A549 (cell line): ENCODE measurements at regions not wholly inside any gene's neighbourhood (a gene's known extent, or its start where the extent isn't known, plus 50 kb on each side); places are given as distances from the start of the nearest gene placed in this dataset.

Source experiments
- ATAC-seq, 2 experiments: fragments of 200-7000 bp in 1 of 2; fragments of >200 bp in 1 of 2; cut with Nextera tagmentation in 1 of 2; cut with Tn5 transposase in 1 of 2; 3 replicates each; pipeline versions ENCODE4 v1.8.0 to v1.9.1; 2018 to 2020; ENCODE audit warnings: mild to moderate bottlenecking in 1 of 2, moderate library complexity in 1 of 2
- CTCF ChIA-PET: fragments of 300-600 bp; sonication (Branson Sonifier 250); formaldehyde crosslinking; extraction: SDS; loops from one replicate; lab custom pipeline; 2021; ENCODE audit warnings: antibody characterized with exemption, inconsistent platforms; lab: Yijun Ruan, JAX
- POLR2A ChIA-PET: fragments of 350-600 bp; formaldehyde crosslinking; extraction: SDS; loops from one replicate; lab custom pipeline; 2021; ENCODE audit warnings: antibody characterized with exemption, inconsistent platforms; lab: Yijun Ruan, JAX
- DNase-seq, 2 experiments: peaks; one replicate each; pipeline versions ENCODE4 v3.0.0 to v3.0.0-alpha.2; 2011 to 2016; ENCODE audit warnings: low read depth in 1 of 2, low spot score in 1 of 2
- FAIRE-seq: peaks from 2 replicates; lab custom pipeline; 2011; peaks lifted over from hg19 to GRCh38; lab: Jason Lieb, UNC
- H3K27ac ChIP-seq, 2 experiments: fragments of >200 bp; sonication (Bioruptor Twin); formaldehyde crosslinking; 3 replicates each; pipeline ENCODE4 v1.5.1; 2016 to 2017
- H3K4me1 ChIP-seq: fragments of >200 bp; sonication (Bioruptor Twin); formaldehyde crosslinking; 3 replicates; pipeline ENCODE4 v1.6.1; 2016
- H3K4me2 ChIP-seq: fragments of >200 bp; sonication (Bioruptor Twin); formaldehyde crosslinking; 3 replicates; pipeline ENCODE4 v1.6.1; 2016
- H3K4me3 ChIP-seq: fragments of >200 bp; sonication (Bioruptor Twin); formaldehyde crosslinking; 3 replicates; pipeline ENCODE4 v1.5.1; 2016
- H3K9me3 ChIP-seq: fragments of >200 bp; sonication (Bioruptor Twin); formaldehyde crosslinking; 3 replicates; pipeline ENCODE4 v1.6.1; 2016
- BCL3 ChIP-seq: fragments of >200 bp; sonication (Bioruptor Twin); formaldehyde crosslinking; IDR thresholded peaks from 3 replicates; pipeline ENCODE4 v1.6.1; 2016
- CBX8 ChIP-seq: fragments of 200-600 bp; sonication (generic); IDR thresholded peaks from 2 replicates; pipeline ENCODE4 v1.6.1; 2016
- CEBPB ChIP-seq, 2 experiments: fragments of >200 bp in 1 of 2; sonication (Bioruptor Twin) in 1 of 2; formaldehyde crosslinking in 1 of 2; IDR thresholded peaks; 2 replicates each; pipeline ENCODE4 v1.6.1; 2012 to 2016
- CHD2 ChIP-seq: fragments of 150-350 bp; IDR thresholded peaks from 2 replicates; pipeline ENCODE4 v1.6.1; 2014; ENCODE audit warnings: low read length; ENCODE audit not compliant: partially characterized antibody
- CHD4 ChIP-seq: fragments of 200-600 bp; sonication (generic); IDR thresholded peaks from 2 replicates; pipeline ENCODE4 v1.6.1; 2016; ENCODE audit warnings: antibody characterized with exemption, mild to moderate bottlenecking, borderline replicate concordance
- E2F6 ChIP-seq: IDR thresholded peaks from 2 replicates; pipeline ENCODE4 v1.6.1; 2012; ENCODE audit warnings: low read depth, borderline replicate concordance
- EHF ChIP-seq: fragments of 250-450 bp; sonication (Bioruptor Pico); IDR thresholded peaks from 2 replicates; pipeline ENCODE4 v1.5.0; 2020; ENCODE audit warnings: mild to moderate bottlenecking
- EHMT2 ChIP-seq: fragments of 200-600 bp; sonication (generic); IDR thresholded peaks from 2 replicates; pipeline ENCODE4 v1.6.1; 2016; ENCODE audit warnings: antibody characterized with exemption, low read depth, mild to moderate bottlenecking, moderate library complexity
- EP300 ChIP-seq, 2 experiments: fragments of >200 bp; sonication (Bioruptor Twin); formaldehyde crosslinking; IDR thresholded peaks; 2 replicates in 1 of 2; 3 replicates in 1 of 2; pipeline ENCODE4 v1.6.1; 2016 to 2017
- HES2 ChIP-seq: fragments of >200 bp; sonication (Bioruptor Twin); formaldehyde crosslinking; IDR thresholded peaks from 2 replicates; pipeline ENCODE4 v1.6.1; 2016
- HMGXB4 ChIP-seq: fragments of 250-450 bp; sonication (Bioruptor Pico); IDR thresholded peaks from 2 replicates; pipeline ENCODE4 v1.5.0; 2021; ENCODE audit warnings: mild to moderate bottlenecking, moderate library complexity, borderline replicate concordance
- HOXA7 ChIP-seq: fragments of 250-450 bp; sonication (Bioruptor Pico); IDR thresholded peaks from 2 replicates; pipeline ENCODE4 v1.5.0; 2020; ENCODE audit warnings: mild to moderate bottlenecking, moderate library complexity
- MAFK ChIP-seq: fragments of 450-650 bp; IDR thresholded peaks from 2 replicates; pipeline ENCODE4 v1.6.1; 2014; ENCODE audit not compliant: partially characterized antibody
- POLR2AphosphoS2 ChIP-seq: conservative IDR thresholded peaks from 2 replicates; pipeline ENCODE4 v1.6.1; 2012; ENCODE audit warnings: low read length, improper control_type of control experiment, inconsistent platforms
- RARB ChIP-seq: fragments of 250-450 bp; sonication (Bioruptor Pico); IDR thresholded peaks from 2 replicates; pipeline ENCODE4 v1.8.0; 2021; ENCODE audit warnings: mild to moderate bottlenecking, moderate library complexity
- RCOR1 ChIP-seq: fragments of 150-350 bp; IDR thresholded peaks from 2 replicates; pipeline ENCODE4 v1.6.1; 2014; ENCODE audit warnings: antibody characterized with exemption, low read length, low read depth
- RFX5 ChIP-seq: fragments of 450-650 bp; IDR thresholded peaks from 2 replicates; pipeline ENCODE4 v1.7.1; 2014; ENCODE audit warnings: antibody characterized with exemption, mild to moderate bottlenecking, moderate library complexity
- RNF2 ChIP-seq: fragments of 200-600 bp; sonication (generic); IDR thresholded peaks from 2 replicates; pipeline ENCODE4 v1.6.1; 2016; ENCODE audit warnings: low read depth, mild to moderate bottlenecking, antibody characterized with exemption, moderate library complexity, borderline replicate concordance
- SREBF2 ChIP-seq: fragments of 450-650 bp; IDR thresholded peaks from 2 replicates; pipeline ENCODE4 v1.6.1; 2014; ENCODE audit warnings: mild to moderate bottlenecking, moderate library complexity
- USF2 ChIP-seq: fragments of 450-650 bp; IDR thresholded peaks from 2 replicates; pipeline ENCODE4 v1.6.1; 2014; ENCODE audit warnings: antibody characterized with exemption
- ZC3H11A ChIP-seq: fragments of 450-650 bp; IDR thresholded peaks from 2 replicates; pipeline ENCODE4 v1.6.1; 2014; ENCODE audit warnings: antibody characterized with exemption, mild to moderate bottlenecking
- ZSCAN20 ChIP-seq: fragments of 250-450 bp; sonication (Bioruptor Pico); IDR thresholded peaks from 2 replicates; pipeline ENCODE4 v1.8.0; 2022; ENCODE audit warnings: mild to moderate bottlenecking, moderate library complexity
- WGBS: methylation state at CpG from one replicate; pipeline ENCODE4 v1.1.6; 2017; ENCODE audit errors: missing lambda C conversion rate; 5-methylcytosine and 5-hydroxymethylcytosine counted together

- Histone ChIP-seq H3K4me1 (no peaks in the 10 kb centered on the region), H3K9me3 (peaks cover 30% of the 10 kb centered on the region)
- TF ChIP-seq MAFK (no peak), EHF (no peak), USF2 (no peak), HMGXB4 (CRISPR knock-in tag) (no peak), CEBPB (IDR thresholded peaks at IDR 0.05) (no peak), ZC3H11A (no peak), ZSCAN20 (CRISPR knock-in tag) (no peak), RNF2 (no peak), CHD4 (no peak), HOXA7 (no peak), RFX5 (no peak), BCL3 (no peak), EP300 (IDR thresholded peaks at IDR 0.05) (no peak), RCOR1 (no peak), E2F6 (no peak), EHMT2 (no peak), POLR2AphosphoS2 (no peak)
- TF ChIP-seq, all 56 proteins: peak for 0
- WGBS, result 28% methylated on average over 1 of the region's 1 CpG
- CTCF ChIA-PET, result no interaction called here
- DNase-seq (no peak), ATAC-seq (no peak), FAIRE-seq (no peak)
- H3K27ac ChIP-seq, result no peak overlapping the region
- no peak overlapping the region for H3K4me3 ChIP-seq
- H3K4me2 ChIP-seq, result no peak overlapping the region
- POLR2A ChIA-PET, result no interaction called here
Observed at GRCh38 chr12:47488888-47489287, 216.9 kb downstream of the RPAP3 start.

- TF ChIP-seq RCOR1, result no peak
- TF ChIP-seq CBX8, result peak; percentile 79; the same call in 1 of the 2 replicates
- 0 out of 2 replicates have a peak, but pooled peaks have one; percentile 72 for TF ChIP-seq RNF2
- no peak for TF ChIP-seq RARB (CRISPR knock-in tag)
- no peak for TF ChIP-seq HES2
- TF ChIP-seq CHD2, result no peak
- no peak for TF ChIP-seq MAFK
- TF ChIP-seq SREBF2, result no peak
- no peak for TF ChIP-seq HOXA7
- TF ChIP-seq, all 56 proteins: peak for 2
- ChIA-PET CTCF (no interaction called here), POLR2A (no interaction called here)
- DNase-seq (no peak), ATAC-seq (no peak), FAIRE-seq (no peak)
- no peak overlapping the region for H3K27ac ChIP-seq
- no peak overlapping the region for H3K4me2 ChIP-seq
- no peak overlapping the region for H3K4me3 ChIP-seq
- no peaks in the 10 kb centered on the region for H3K4me1 ChIP-seq
- WGBS, result 46% methylated on average over 2 of the region's 2 CpGs
- H3K9me3 ChIP-seq, result peaks cover 14% of the 10 kb centered on the region; the same call in 2 of the 3 replicates
Observed at GRCh38 chr12:47481041-47481440, 224.8 kb downstream of the RPAP3 start.
